Smooth muscle cell (in vitro differentiated cells): ENCODE measurements at regions not wholly inside any gene's neighbourhood (a gene's known extent, or its start where the extent isn't known, plus 50 kb on each side); places are given as distances from the start of the nearest gene placed in this dataset.

Experiments
- DNase-seq: peaks from one replicate; lab custom pipeline; 2025; ENCODE audit not compliant: unreplicated experiment; lab: John Stamatoyannopoulos, UW
- H2AFZ ChIP-seq: fragments of 200-600 bp; sonication (generic); 2 replicates; pipeline ENCODE4 v1.6.0; 2016; ENCODE audit warnings: antibody characterized with exemption, low read depth, mild to moderate bottlenecking
- H3F3A ChIP-seq: fragments of 200-600 bp; sonication (generic); 2 replicates; pipeline ENCODE4 v1.6.0; 2017; ENCODE audit warnings: antibody characterized with exemption, low read depth
- H3K27ac ChIP-seq: fragments of 200-600 bp; sonication (generic); 2 replicates; pipeline ENCODE4 v1.5.1; 2016; ENCODE audit warnings: low read depth, mild to moderate bottlenecking
- H3K27me3 ChIP-seq: fragments of 200-600 bp; sonication (generic); 2 replicates; pipeline ENCODE4 v1.6.1; 2016; ENCODE audit warnings: low read depth, mild to moderate bottlenecking
- H3K36me3 ChIP-seq: fragments of 200-600 bp; sonication (generic); 2 replicates; pipeline ENCODE4 v1.5.1; 2016; ENCODE audit warnings: low read depth
- H3K4me1 ChIP-seq: fragments of 200-600 bp; sonication (generic); 2 replicates; pipeline ENCODE4 v1.5.1; 2016; ENCODE audit warnings: low read depth
- H3K4me2 ChIP-seq: fragments of 200-600 bp; sonication (generic); 2 replicates; pipeline ENCODE4 v1.6.0; 2016; ENCODE audit warnings: mild to moderate bottlenecking
- H3K4me3 ChIP-seq: fragments of 200-600 bp; sonication (generic); 2 replicates; pipeline ENCODE4 v1.5.1; 2016; ENCODE audit warnings: mild to moderate bottlenecking
- H3K79me2 ChIP-seq: fragments of 200-600 bp; sonication (generic); 2 replicates; pipeline ENCODE4 v1.6.0; 2016; ENCODE audit warnings: low read depth, mild to moderate bottlenecking
- H3K9ac ChIP-seq: fragments of 200-600 bp; sonication (generic); 2 replicates; pipeline ENCODE4 v1.6.0; 2016; ENCODE audit warnings: low read depth
- H3K9me3 ChIP-seq: fragments of 200-600 bp; sonication (generic); replicated peaks from 2 replicates; pipeline ENCODE4 v1.5.1; 2016; ENCODE audit warnings: low read depth
- H4K20me1 ChIP-seq: fragments of 200-600 bp; sonication (generic); 2 replicates; pipeline ENCODE4 v1.6.0; 2016; ENCODE audit warnings: low read depth
- WGBS: methylation state at CpG from one replicate; pipeline ENCODE4 v1.1.7; 2016; ENCODE audit warnings: low lambda C conversion rate; 5-methylcytosine and 5-hydroxymethylcytosine counted together
- TF ChIP-seq, protein P1 (sequence below): fragments of 200-600 bp; sonication (generic); IDR thresholded peaks from 2 replicates; pipeline ENCODE4 v1.5.1; 2017; ENCODE audit warnings: borderline replicate concordance, mild to moderate bottlenecking, antibody characterized with exemption; ENCODE audit not compliant: insufficient read depth, poor library complexity, severe bottlenecking

DNA sequence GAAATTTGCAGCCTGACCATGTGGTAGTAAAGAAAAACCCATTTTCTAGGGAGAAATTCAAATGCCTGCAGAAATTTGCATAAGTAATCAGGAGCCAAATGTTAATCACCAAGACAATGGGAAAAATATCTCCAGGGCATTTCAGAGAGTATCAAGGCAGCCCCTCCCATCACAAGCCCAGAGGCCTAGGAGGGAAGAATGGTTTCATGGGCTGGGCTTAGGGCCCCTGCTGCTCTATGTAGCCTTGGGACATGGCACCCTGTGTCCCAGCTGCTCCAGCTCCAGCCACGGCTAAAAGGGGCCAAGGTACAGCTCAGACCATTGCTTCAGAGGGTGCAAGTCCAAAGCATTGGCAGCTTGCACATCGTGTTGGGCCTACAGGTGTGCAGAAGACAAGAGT is 117.2 kb upstream of the RALGAPA2 start:
- no peak for DNase-seq
- 91% methylated on average over 2 of the region's 2 CpGs for WGBS
- Histone ChIP-seq H3K27me3 (peaks cover 10% of the 10 kb centered on the region), H3K4me3 (no peak overlapping the region), H3K27ac (no peak overlapping the region), H3K9me3 (no peaks in the 10 kb centered on the region), H2AFZ (no peak overlapping the region), H3K79me2 (no peaks in the 10 kb centered on the region), H3K9ac (no peak overlapping the region), H3K4me1 (no peaks in the 10 kb centered on the region), H3F3A (no peaks in the 10 kb centered on the region), H3K36me3 (no peaks in the 10 kb centered on the region), H4K20me1 (no peaks in the 10 kb centered on the region), H3K4me2 (no peak overlapping the region)
- TF ChIP-seq, protein P1, sequence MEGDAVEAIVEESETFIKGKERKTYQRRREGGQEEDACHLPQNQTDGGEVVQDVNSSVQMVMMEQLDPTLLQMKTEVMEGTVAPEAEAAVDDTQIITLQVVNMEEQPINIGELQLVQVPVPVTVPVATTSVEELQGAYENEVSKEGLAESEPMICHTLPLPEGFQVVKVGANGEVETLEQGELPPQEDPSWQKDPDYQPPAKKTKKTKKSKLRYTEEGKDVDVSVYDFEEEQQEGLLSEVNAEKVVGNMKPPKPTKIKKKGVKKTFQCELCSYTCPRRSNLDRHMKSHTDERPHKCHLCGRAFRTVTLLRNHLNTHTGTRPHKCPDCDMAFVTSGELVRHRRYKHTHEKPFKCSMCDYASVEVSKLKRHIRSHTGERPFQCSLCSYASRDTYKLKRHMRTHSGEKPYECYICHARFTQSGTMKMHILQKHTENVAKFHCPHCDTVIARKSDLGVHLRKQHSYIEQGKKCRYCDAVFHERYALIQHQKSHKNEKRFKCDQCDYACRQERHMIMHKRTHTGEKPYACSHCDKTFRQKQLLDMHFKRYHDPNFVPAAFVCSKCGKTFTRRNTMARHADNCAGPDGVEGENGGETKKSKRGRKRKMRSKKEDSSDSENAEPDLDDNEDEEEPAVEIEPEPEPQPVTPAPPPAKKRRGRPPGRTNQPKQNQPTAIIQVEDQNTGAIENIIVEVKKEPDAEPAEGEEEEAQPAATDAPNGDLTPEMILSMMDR = no peak

DNA sequence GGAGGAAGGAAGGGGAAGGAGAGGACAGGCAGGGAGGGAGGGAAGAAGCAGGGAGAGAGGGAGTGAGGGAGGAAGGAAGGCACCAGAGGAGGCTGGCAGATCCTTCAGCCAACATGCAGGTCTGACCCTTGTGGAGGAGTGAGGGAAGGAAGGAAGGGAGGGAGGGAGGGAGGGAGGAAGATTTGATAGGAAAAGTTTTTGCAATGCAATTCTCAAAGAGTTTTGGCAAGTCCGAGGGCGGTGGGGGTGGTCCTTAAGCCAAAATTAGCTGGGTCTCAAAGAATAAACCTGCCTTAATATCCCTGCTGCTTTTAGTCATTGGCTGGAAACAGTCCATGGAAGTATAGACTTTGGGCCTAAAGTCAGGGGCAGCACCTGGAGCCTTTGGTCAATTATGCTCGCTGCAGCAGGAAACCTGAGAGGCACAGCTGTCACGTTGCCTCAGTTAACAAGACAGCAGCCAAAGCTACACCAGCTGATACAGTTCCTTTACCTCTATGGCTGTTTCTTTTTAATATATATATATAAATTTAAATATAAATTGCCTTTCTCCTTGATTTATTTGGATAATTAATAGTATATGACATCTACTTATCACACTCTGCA is 115.7 kb upstream of the RALGAPA2 start:
- Histone ChIP-seq H3K27me3 (peaks cover 10% of the 10 kb centered on the region), H3K9me3 (no peaks in the 10 kb centered on the region), H3K4me2 (no peak overlapping the region), H3K36me3 (no peaks in the 10 kb centered on the region), H3K79me2 (no peaks in the 10 kb centered on the region), H3K4me3 (no peak overlapping the region), H3K4me1 (no peaks in the 10 kb centered on the region), H3K27ac (no peak overlapping the region), H3K9ac (no peak overlapping the region), H3F3A (no peaks in the 10 kb centered on the region), H4K20me1 (no peaks in the 10 kb centered on the region), H2AFZ (no peak overlapping the region)
- TF ChIP-seq, protein P1 = no peak
- WGBS = 81% methylated on average over 4 of the region's 4 CpGs
- no peak for DNase-seq

DNA sequence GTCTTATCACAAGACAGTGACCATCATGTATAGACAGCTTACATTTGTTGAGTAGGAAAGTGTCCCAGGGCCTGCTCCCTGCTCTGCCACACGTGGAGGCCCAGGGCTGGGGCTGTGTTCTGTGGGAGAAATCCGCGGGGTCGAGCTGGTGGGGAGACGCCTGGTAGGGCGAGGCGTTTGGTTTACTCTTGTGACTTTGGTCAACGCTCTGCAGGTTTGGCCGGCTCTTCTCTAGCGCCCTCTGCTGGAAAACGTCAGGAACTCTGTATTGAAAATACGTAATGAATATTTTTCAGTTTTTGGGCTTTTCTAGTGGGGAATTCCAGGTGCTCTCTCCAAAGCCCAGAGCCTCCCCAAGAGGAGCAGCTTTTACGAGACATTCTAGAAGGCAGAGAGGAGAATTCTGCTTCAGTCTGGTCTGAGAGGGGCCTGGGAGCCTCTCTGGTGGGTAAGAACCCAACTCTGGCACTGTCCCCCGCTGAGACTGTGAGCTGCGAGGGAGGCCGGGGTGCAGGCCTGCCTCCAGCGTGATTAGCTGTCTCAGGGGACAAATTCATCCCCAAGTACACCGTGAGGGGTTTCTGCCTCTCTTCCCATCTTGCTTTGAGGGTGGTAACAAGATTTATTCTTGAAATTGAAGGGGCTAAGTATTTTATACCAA is 112.6 kb upstream of the RALGAPA2 start:
- H3K27me3 ChIP-seq = peaks cover 10% of the 10 kb centered on the region
- no peak overlapping the region for H3K9ac ChIP-seq
- no peaks in the 10 kb centered on the region for H3K9me3 ChIP-seq
- H3K36me3 ChIP-seq = no peaks in the 10 kb centered on the region
- DNase-seq = peak; percentile 5
- H4K20me1 ChIP-seq = no peaks in the 10 kb centered on the region
- H3K4me1 ChIP-seq = peaks cover 6% of the 10 kb centered on the region
- H2AFZ ChIP-seq = no peak overlapping the region
- WGBS = 26% methylated on average over 18 of the region's 18 CpGs
- TF ChIP-seq, protein P1 = peak; percentile 73
- H3K79me2 ChIP-seq = no peaks in the 10 kb centered on the region
- H3F3A ChIP-seq = no peaks in the 10 kb centered on the region
- no peak overlapping the region for H3K4me2 ChIP-seq
- no peak overlapping the region for H3K27ac ChIP-seq
- no peak overlapping the region for H3K4me3 ChIP-seq

DNA sequence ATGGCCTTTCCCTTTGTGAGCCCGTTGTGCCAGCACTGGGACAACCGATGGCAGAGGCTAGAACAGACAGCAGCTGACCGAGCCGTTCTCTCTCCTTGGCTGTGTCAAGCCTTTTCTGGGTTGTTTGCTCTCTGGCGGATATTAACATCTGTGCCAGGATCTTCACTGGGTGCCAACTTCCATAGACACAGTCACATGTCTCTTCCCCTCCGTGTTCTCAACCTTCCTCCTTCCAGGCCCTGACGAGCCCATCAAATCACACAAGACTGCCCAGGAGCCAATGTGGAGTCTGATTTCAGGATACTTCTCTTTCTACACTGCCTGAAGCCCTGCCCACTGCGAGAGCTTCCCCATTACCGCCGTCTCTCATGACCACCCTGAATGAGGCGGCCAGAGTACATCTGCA is 111.0 kb upstream of the RALGAPA2 start:
- TF ChIP-seq, protein P1 = no peak
- H3K9ac ChIP-seq = no peak overlapping the region
- no peak overlapping the region for H3K4me2 ChIP-seq
- no peak overlapping the region for H2AFZ ChIP-seq
- no peak overlapping the region for H3K27ac ChIP-seq
- H3K4me1 ChIP-seq = peaks cover 6% of the 10 kb centered on the region
- H3F3A ChIP-seq = no peaks in the 10 kb centered on the region
- 97% methylated on average over 11 of the region's 11 CpGs for WGBS
- H3K4me3 ChIP-seq = no peak overlapping the region
- H3K27me3 ChIP-seq = peaks cover 10% of the 10 kb centered on the region
- H4K20me1 ChIP-seq = no peaks in the 10 kb centered on the region
- no peaks in the 10 kb centered on the region for H3K36me3 ChIP-seq
- H3K79me2 ChIP-seq = no peaks in the 10 kb centered on the region
- H3K9me3 ChIP-seq = no peaks in the 10 kb centered on the region
- no peak for DNase-seq
